CD8-positive, alpha-beta memory T cell (primary cell): ENCODE measurements at regions not wholly inside any gene's neighbourhood (a gene's known extent, or its start where the extent isn't known, plus 50 kb on each side); places are given as distances from the start of the nearest gene placed in this dataset.
A peak's percentile ranks its signal among the peaks of the same experiment; 100 is the strongest.

ENCODE experiments used
- CTCF ChIA-PET: fragments of 350-600 bp; sonication (Branson Sonifier 250); formaldehyde crosslinking; loops from one replicate; lab custom pipeline; 2021; ENCODE audit warnings: antibody characterized with exemption; lab: Charles Lee
- POLR2A ChIA-PET: fragments of 350-600 bp; sonication (Branson Sonifier 250); formaldehyde crosslinking; loops from one replicate; lab custom pipeline; 2021; ENCODE audit warnings: antibody characterized with exemption; lab: Charles Lee
- DNase-seq, 5 donors: peaks; one replicate each; pipeline versions ENCODE4 v3.0.0 to v3.0.0-alpha.2; 2020 to 2022; ENCODE audit warnings: mixed read lengths in 1 of 5
- H3K27ac ChIP-seq: one replicate; pipeline ENCODE4 v1.7.0; 2013; ENCODE audit warnings: low read depth, mild to moderate bottlenecking, low read length, moderate library complexity
- H3K27me3 ChIP-seq: 2 replicates; pipeline ENCODE4 v1.7.0; 2013; ENCODE audit warnings: low read length, mild to moderate bottlenecking; ENCODE audit not compliant: insufficient read depth, poor library complexity, severe bottlenecking
- H3K36me3 ChIP-seq: 2 replicates; pipeline ENCODE4 v1.7.0; 2013; ENCODE audit warnings: mild to moderate bottlenecking, low read length, moderate library complexity; ENCODE audit not compliant: insufficient read depth
- H3K4me1 ChIP-seq: 2 replicates; pipeline ENCODE4 v1.7.0; 2013; ENCODE audit warnings: mild to moderate bottlenecking, low read length, moderate library complexity; ENCODE audit not compliant: insufficient read depth
- H3K4me3 ChIP-seq: 2 replicates; pipeline ENCODE4 v1.7.0; 2013; ENCODE audit warnings: mild to moderate bottlenecking, low read length
- H3K9me3 ChIP-seq: 2 replicates; pipeline ENCODE4 v1.7.0; 2013; ENCODE audit warnings: mild to moderate bottlenecking, low read length
- H3K27ac Mint-ChIP-seq, 8 donors: one replicate each; pipeline ENCODE4 v1.8.0; 2020 to 2021; ENCODE audit warnings: mixed read lengths in 8 of 8, mild to moderate bottlenecking in 6 of 8, inconsistent platforms in 3 of 8, moderate library complexity in 3 of 8
- H3K27me3 Mint-ChIP-seq, 2 donors: one replicate each; pipeline ENCODE4 v1.8.0; 2020 to 2021; ENCODE audit warnings: mixed read lengths in 2 of 2, mild to moderate bottlenecking in 1 of 2, moderate library complexity in 1 of 2
- H3K36me3 Mint-ChIP-seq, 3 donors: one replicate each; pipeline ENCODE4 v1.8.0; 2020 to 2021; ENCODE audit warnings: mixed read lengths in 3 of 3, inconsistent platforms in 1 of 3, mild to moderate bottlenecking in 1 of 3
- H3K4me1 Mint-ChIP-seq, 3 donors: one replicate each; pipeline ENCODE4 v1.8.0; 2020 to 2021; ENCODE audit warnings: mixed read lengths in 3 of 3, inconsistent platforms in 1 of 3, mild to moderate bottlenecking in 1 of 3
- H3K4me3 Mint-ChIP-seq, 7 donors: one replicate each; pipeline ENCODE4 v1.8.0; 2020 to 2021; ENCODE audit warnings: mixed read lengths in 7 of 7, mild to moderate bottlenecking in 6 of 7, moderate library complexity in 4 of 7, inconsistent platforms in 2 of 7
- H3K9me3 Mint-ChIP-seq, 5 donors: one replicate each; pipeline ENCODE4 v1.8.0; 2020 to 2022; ENCODE audit warnings: mixed read lengths in 5 of 5, mild to moderate bottlenecking in 3 of 5, moderate library complexity in 2 of 5, inconsistent platforms in 1 of 5

GRCh38 chr3:153284282-153284938 is 122.4 kb downstream of the RAP2B start:
- H3K4me3 Mint-ChIP-seq: peak overlapping the region in 6 of 7 donors; percentile 44 to 74 (median 63)
- no peaks in the 10 kb centered on the region for H3K9me3 ChIP-seq
- no peak overlapping the region for H3K4me3 ChIP-seq
- H3K36me3 Mint-ChIP-seq: no peaks in the 10 kb centered on the region
- H3K27me3 Mint-ChIP-seq: no peaks in the 10 kb centered on the region
- ChIA-PET POLR2A (interaction anchor here (0.6 kb wide), 1 partner anchor 119 kb away, joined by 3 read pairs; no protein-coding TSS in a partner anchor), CTCF (interaction anchor here (0.7 to 2.0 kb wide), 5 partner anchors 11 to 75 kb away, joined by 3 to 9 read pairs (median 3); no protein-coding TSS in a partner anchor)
- no peaks in the 10 kb centered on the region for H3K27me3 ChIP-seq
- peak in 3 of 5 donors; percentile 12 to 60 (median 36) for DNase-seq
- no peaks in the 10 kb centered on the region for H3K36me3 ChIP-seq
- H3K4me1 ChIP-seq: peaks cover 38% of the 10 kb centered on the region
- peaks cover 40 to 50% (median 46%) of the 10 kb centered on the region in 3 donors for H3K4me1 Mint-ChIP-seq
- no peak overlapping the region for H3K27ac ChIP-seq
- H3K27ac Mint-ChIP-seq: peak overlapping the region; percentile 2 to 98 (median 88)
- H3K9me3 Mint-ChIP-seq: no peaks in the 10 kb centered on the region

GRCh38 chr3:153285194-153285641 is 123.2 kb downstream of the RAP2B start:
- Mint-ChIP-seq H3K36me3 (no peaks in the 10 kb centered on the region), H3K4me3 (peak overlapping the region in 4 of 7 donors; percentile 8 to 83 (median 44)), H3K9me3 (no peaks in the 10 kb centered on the region), H3K4me1 (peaks cover 45 to 56% (median 54%) of the 10 kb centered on the region in 3 donors), H3K27ac (peak overlapping the region in 7 of 8 donors; percentile 54 to 90 (median 83)), H3K27me3 (no peaks in the 10 kb centered on the region)
- no peak overlapping the region for H3K27ac ChIP-seq
- POLR2A ChIA-PET: no interaction called here
- CTCF ChIA-PET: interaction anchor here (1.2 to 3.4 kb wide), 3 partner anchors 76 to 124 kb away, joined by 3 to 19 read pairs (median 9); partner anchors contain the start of gene RAP2B
- no peaks in the 10 kb centered on the region for H3K9me3 ChIP-seq
- no peak for DNase-seq
- H3K36me3 ChIP-seq: no peaks in the 10 kb centered on the region
- H3K4me3 ChIP-seq: no peak overlapping the region
- peaks cover 43% of the 10 kb centered on the region for H3K4me1 ChIP-seq
- H3K27me3 ChIP-seq: no peaks in the 10 kb centered on the region

- Histone ChIP-seq H3K4me3 (no peak overlapping the region), H3K4me1 (peaks cover 51% of the 10 kb centered on the region), H3K36me3 (no peaks in the 10 kb centered on the region), H3K9me3 (no peaks in the 10 kb centered on the region), H3K27me3 (no peaks in the 10 kb centered on the region), H3K27ac (no peak overlapping the region)
- peak overlapping the region in 2 of 7 donors; percentile 13 to 47 for H3K4me3 Mint-ChIP-seq
- H3K4me1 Mint-ChIP-seq: peaks cover 52 to 64% (median 61%) of the 10 kb centered on the region in 3 donors
- no peaks in the 10 kb centered on the region for H3K9me3 Mint-ChIP-seq
- no peak for DNase-seq
- POLR2A ChIA-PET: interaction anchor here (0.5 kb wide), 1 partner anchor 82 kb away, joined by 6 read pairs; no protein-coding TSS in a partner anchor
- no peaks in the 10 kb centered on the region for H3K27me3 Mint-ChIP-seq
- CTCF ChIA-PET: interaction anchor here (1.2 to 3.4 kb wide), 3 partner anchors 76 to 125 kb away, joined by 3 to 19 read pairs (median 9); partner anchors contain the start of gene RAP2B
- no peaks in the 10 kb centered on the region for H3K36me3 Mint-ChIP-seq
- peak overlapping the region; percentile 25 to 90 (median 82) for H3K27ac Mint-ChIP-seq
Measured at GRCh38 chr3:153285982-153286381, 124.0 kb downstream of the RAP2B start.

- peaks cover 59 to 74% (median 72%) of the 10 kb centered on the region in 3 donors for H3K4me1 Mint-ChIP-seq
- ChIA-PET POLR2A (no interaction called here), CTCF (interaction anchor here (0.7 to 3.4 kb wide), 3 partner anchors 64 to 123 kb away, joined by 3 to 19 read pairs (median 3); partner anchors contain the start of gene RAP2B)
- no peak overlapping the region for H3K27ac ChIP-seq
- H3K36me3 Mint-ChIP-seq: no peaks in the 10 kb centered on the region
- peaks cover 56% of the 10 kb centered on the region for H3K4me1 ChIP-seq
- H3K27me3 ChIP-seq: no peaks in the 10 kb centered on the region
- H3K4me3 ChIP-seq: no peak overlapping the region
- H3K27ac Mint-ChIP-seq: peak overlapping the region in 7 of 8 donors; percentile 6 to 72 (median 33)
- H3K9me3 ChIP-seq: no peaks in the 10 kb centered on the region
- H3K9me3 Mint-ChIP-seq: no peaks in the 10 kb centered on the region
- no peaks in the 10 kb centered on the region for H3K36me3 ChIP-seq
- DNase-seq: no peak
- peak overlapping the region in 2 of 7 donors; percentile 22 to 48 for H3K4me3 Mint-ChIP-seq
- no peaks in the 10 kb centered on the region for H3K27me3 Mint-ChIP-seq
Measured at GRCh38 chr3:153287017-153287416, 125.0 kb downstream of the RAP2B start.

- CTCF ChIA-PET: interaction anchor here (1.0 kb wide), 1 partner anchor 19 kb away, joined by 3 read pairs; no protein-coding TSS in a partner anchor
- H3K4me1 Mint-ChIP-seq: peaks cover 54 to 67% (median 66%) of the 10 kb centered on the region in 3 donors
Measured at GRCh38 chr3:153289334-153289808, 127.3 kb downstream of the RAP2B start.

GRCh38 chr3:153290268-153291015 is 128.4 kb downstream of the RAP2B start:
- Mint-ChIP-seq H3K27ac (peak overlapping the region in 4 of 8 donors; percentile 6 to 72 (median 54)), H3K9me3 (no peaks in the 10 kb centered on the region), H3K4me3 (peak overlapping the region in 3 of 7 donors; percentile 1 to 30 (median 26)), H3K36me3 (no peaks in the 10 kb centered on the region), H3K27me3 (no peaks in the 10 kb centered on the region), H3K4me1 (peaks cover 46 to 57% (median 57%) of the 10 kb centered on the region in 3 donors)
- Histone ChIP-seq H3K27me3 (no peaks in the 10 kb centered on the region), H3K9me3 (no peaks in the 10 kb centered on the region), H3K36me3 (no peaks in the 10 kb centered on the region), H3K4me3 (no peak overlapping the region), H3K4me1 (peaks cover 40% of the 10 kb centered on the region), H3K27ac (no peak overlapping the region)
- CTCF ChIA-PET: interaction anchor here (0.6 to 2.5 kb wide), 27 partner anchors 9 to 494 kb away, joined by 3 to 47 read pairs (median 4); partner anchors contain the start of gene RAP2B
- POLR2A ChIA-PET: interaction anchor here (1.0 to 1.7 kb wide), 2 partner anchors 126 to 129 kb away, joined by 5 to 9 read pairs; no protein-coding TSS in a partner anchor
- peak in 3 of 5 donors; percentile 20 to 53 (median 28) for DNase-seq

More at GRCh38 chr3:153289334-153289808, 127.3 kb downstream of the RAP2B start:
- Mint-ChIP-seq H3K27ac (peak overlapping the region in 1 of 8 donors; percentile 30), H3K36me3 (no peaks in the 10 kb centered on the region), H3K9me3 (no peaks in the 10 kb centered on the region), H3K4me3 (peak overlapping the region in 1 of 7 donors; percentile 8), H3K27me3 (no peaks in the 10 kb centered on the region)
- peaks cover 49% of the 10 kb centered on the region for H3K4me1 ChIP-seq
- no peaks in the 10 kb centered on the region for H3K36me3 ChIP-seq
- H3K27me3 ChIP-seq: no peaks in the 10 kb centered on the region
- H3K27ac ChIP-seq: no peak overlapping the region
- DNase-seq: no peak
- POLR2A ChIA-PET: interaction anchor here (1.7 kb wide), 1 partner anchor 128 kb away, joined by 5 read pairs; no protein-coding TSS in a partner anchor
- no peak overlapping the region for H3K4me3 ChIP-seq
- no peaks in the 10 kb centered on the region for H3K9me3 ChIP-seq

- H3K4me3 Mint-ChIP-seq: peak overlapping the region in 2 of 7 donors; percentile 10 to 50
- no peak overlapping the region for H3K4me3 ChIP-seq
- no peaks in the 10 kb centered on the region for H3K27me3 ChIP-seq
- peaks cover 34% of the 10 kb centered on the region for H3K4me1 ChIP-seq
- CTCF ChIA-PET: interaction anchor here (0.7 to 2.5 kb wide), 16 partner anchors 10 to 479 kb away, joined by 3 to 47 read pairs (median 6); partner anchors contain the start of gene RAP2B
- H3K9me3 ChIP-seq: no peaks in the 10 kb centered on the region
- H3K27ac ChIP-seq: no peak overlapping the region
- DNase-seq: peak in 1 of 5 donors; percentile 11
- peaks cover 38 to 50% (median 50%) of the 10 kb centered on the region in 3 donors for H3K4me1 Mint-ChIP-seq
- no peaks in the 10 kb centered on the region for H3K27me3 Mint-ChIP-seq
- POLR2A ChIA-PET: interaction anchor here (1.0 to 1.7 kb wide), 2 partner anchors 127 to 130 kb away, joined by 5 to 9 read pairs; no protein-coding TSS in a partner anchor
- no peaks in the 10 kb centered on the region for H3K9me3 Mint-ChIP-seq
- H3K36me3 Mint-ChIP-seq: no peaks in the 10 kb centered on the region
- H3K36me3 ChIP-seq: no peaks in the 10 kb centered on the region
- H3K27ac Mint-ChIP-seq: peak overlapping the region in 3 of 8 donors; percentile 3 to 72 (median 56)
Measured at GRCh38 chr3:153291059-153291685, 129.1 kb downstream of the RAP2B start.
